K562 (cell line): ENCODE measurements at regions not wholly inside any gene's neighbourhood (a gene's known extent, or its start where the extent isn't known, plus 50 kb on each side); places are given as distances from the start of the nearest gene placed in this dataset.

Experiments
- ATAC-seq: fragments of 200-7000 bp; cut with Tn5 transposase; 3 replicates; pipeline ENCODE4 v1.9.1; 2020; ENCODE audit warnings: moderate library complexity
- BruUV-seq: library from RNA; stranded (reverse); fragments of 400-500 nt; replicated peaks from 2 replicates; lab custom pipeline; 2021; lab: Mats Ljungman, UMichigan
- CTCF ChIA-PET: fragments of 300-600 bp; formaldehyde crosslinking; extraction: SDS; loops from one replicate; lab custom pipeline; 2021; ENCODE audit warnings: low intra/inter-chr PET ratio; lab: Yijun Ruan, JAX
- POLR2A ChIA-PET: fragments of 300-600, 350-650 bp; sonication (Branson Sonifier 250); formaldehyde crosslinking; extraction: SDS; loops from one replicate; lab custom pipeline; 2021; ENCODE audit warnings: antibody characterized with exemption, inconsistent platforms; lab: Yijun Ruan, JAX
- DNase-seq, 4 experiments: peaks; one replicate each; pipeline versions ENCODE4 v3.0.0 to v3.0.0-alpha.2; 2011 to 2018; ENCODE audit warnings: low spot score in 3 of 4, mixed read lengths in 3 of 4; ENCODE audit errors: extremely low read depth in 1 of 4
- FAIRE-seq: peaks from 2 replicates; lab custom pipeline; 2011; peaks lifted over from hg19 to GRCh38; lab: Jason Lieb, UNC
- H2AFZ ChIP-seq: 2 replicates; pipeline ENCODE4 v1.6.0; 2011; ENCODE audit warnings: low read depth, low read length, control low read depth, inconsistent platforms
- H3K27ac ChIP-seq: fragments of 200-600 bp; 3 replicates; pipeline ENCODE4 v1.8.0; 2011; ENCODE audit warnings: low read depth, mild to moderate bottlenecking, control low read depth, inconsistent platforms, low read length, moderate library complexity, mixed read lengths; ENCODE audit errors: extremely low read depth
- H3K27me3 ChIP-seq, 2 experiments: fragments of 300-600 bp in 1 of 2; 2 replicates in 1 of 2; 3 replicates in 1 of 2; pipeline versions ENCODE4 v1.6.0 to v1.8.0; 2011; ENCODE audit warnings: inconsistent platforms in 2 of 2, low read length in 2 of 2, mild to moderate bottlenecking in 1 of 2, mixed read lengths in 1 of 2, moderate library complexity in 1 of 2; ENCODE audit not compliant: control insufficient read depth in 2 of 2, insufficient read depth in 2 of 2
- H3K36me3 ChIP-seq: fragments of 300-600 bp; 3 replicates; pipeline ENCODE4 v1.8.0; 2011; ENCODE audit warnings: mild to moderate bottlenecking, low read length, inconsistent platforms; ENCODE audit not compliant: control insufficient read depth, insufficient read depth
- H3K4me1 ChIP-seq, 2 experiments: fragments of 200-600 bp in 1 of 2; replicated peaks in 1 of 2; 2 replicates in 1 of 2; 3 replicates in 1 of 2; pipeline versions ENCODE4 v1.5.1 to v1.8.0; 2011; ENCODE audit warnings: inconsistent platforms in 2 of 2, low read length in 2 of 2, mild to moderate bottlenecking in 1 of 2, mixed read lengths in 1 of 2, moderate library complexity in 1 of 2; ENCODE audit not compliant: control insufficient read depth in 2 of 2, insufficient read depth in 2 of 2
- H3K4me2 ChIP-seq: 2 replicates; pipeline ENCODE4 v1.6.1; 2011; ENCODE audit warnings: low read length, control low read depth, inconsistent platforms, mixed read lengths; ENCODE audit not compliant: insufficient read depth
- H3K4me3 ChIP-seq: fragments of 200-600 bp; sonication (generic), shearing (Covaris generic); 2 replicates; pipeline ENCODE4 v1.5.1; 2016; ENCODE audit warnings: control low read depth, inconsistent platforms
- H3K79me2 ChIP-seq: fragments of 200-600 bp; 3 replicates; pipeline ENCODE4 v1.8.0; 2011; ENCODE audit warnings: low read length, inconsistent platforms; ENCODE audit not compliant: control insufficient read depth, insufficient read depth
- H3K9ac ChIP-seq, 2 experiments: 2 replicates each; pipeline versions ENCODE4 v1.6.0 to v1.6.1; 2011; ENCODE audit warnings: low read depth in 2 of 2, low read length in 2 of 2, control low read depth in 1 of 2, inconsistent platforms in 1 of 2, mild to moderate bottlenecking in 1 of 2, mixed read lengths in 1 of 2; ENCODE audit not compliant: insufficient read depth in 1 of 2
- H3K9me1 ChIP-seq: one replicate; pipeline ENCODE4 v1.6.0; 2011; ENCODE audit warnings: inconsistent platforms, mild to moderate bottlenecking, low read length, moderate library complexity; ENCODE audit not compliant: control insufficient read depth, insufficient read depth
- H3K9me3 ChIP-seq: replicated peaks from 2 replicates; pipeline ENCODE4 v1.5.1; 2011; ENCODE audit warnings: low read depth, low read length, inconsistent platforms; ENCODE audit not compliant: control insufficient read depth, insufficient read depth
- H4K20me1 ChIP-seq: replicated peaks from 2 replicates; pipeline ENCODE4 v1.6.1; 2011; ENCODE audit warnings: low read length, inconsistent platforms, mixed read lengths; ENCODE audit not compliant: control insufficient read depth, insufficient read depth
- ARHGAP35 ChIP-seq: fragments of 450-650 bp; IDR thresholded peaks from 2 replicates; pipeline ENCODE4 v1.6.1; 2018; ENCODE audit not compliant: partially characterized antibody
- ASH1L ChIP-seq: fragments of 450-650 bp; IDR thresholded peaks from 2 replicates; pipeline ENCODE4 v1.6.1; 2018; ENCODE audit warnings: borderline replicate concordance, mild to moderate bottlenecking, low read depth; ENCODE audit not compliant: partially characterized antibody
- GTF2A2 ChIP-seq: IDR thresholded peaks from 2 replicates; pipeline ENCODE4 v1.6.1; 2016; ENCODE audit warnings: mild to moderate bottlenecking, missing genetic modification characterization, missing compliant biosample characterization
- HINFP ChIP-seq: fragments of 450-650 bp; conservative IDR thresholded peaks from 2 replicates; pipeline ENCODE4 v1.6.1; 2016; ENCODE audit warnings: missing genetic modification characterization, low read depth, mild to moderate bottlenecking, control low read depth, missing compliant biosample characterization
- HNRNPLL ChIP-seq: fragments of 200-400 bp; formaldehyde crosslinking; IDR thresholded peaks from 2 replicates; pipeline ENCODE4 v1.6.1; 2017; ENCODE audit warnings: low read length, low read depth, mild to moderate bottlenecking; ENCODE audit not compliant: poor library complexity, severe bottlenecking
- MYC ChIP-seq, 2 experiments: fragments of 250-450 bp in 1 of 2; sonication (Bioruptor Pico) in 1 of 2; IDR thresholded peaks; 2 replicates each; pipeline versions ENCODE4 v1.5.1 to v1.6.1; 2012 to 2021; ENCODE audit warnings: low read depth in 2 of 2, borderline replicate concordance in 1 of 2, improper control_type of control experiment in 1 of 2, low read length in 1 of 2, mild to moderate bottlenecking in 1 of 2, moderate library complexity in 1 of 2
- MYNN ChIP-seq, 2 experiments: sonication (generic); formaldehyde crosslinking in 1 of 2; IDR thresholded peaks; 2 replicates each; pipeline versions ENCODE4 v1.5.0 to v1.6.1; 2016 to 2020; ENCODE audit warnings: antibody characterized with exemption in 1 of 2, missing genetic modification reagents in 1 of 2
- RBBP5 ChIP-seq: fragments of 200-600 bp; sonication (generic); IDR thresholded peaks from 2 replicates; pipeline ENCODE4 v1.6.1; 2012; ENCODE audit warnings: borderline replicate concordance, mild to moderate bottlenecking, low read length, control low read depth, inconsistent platforms; ENCODE audit not compliant: insufficient read depth, poor library complexity, severe bottlenecking
- SAFB2 ChIP-seq: fragments of 200-400 bp; formaldehyde crosslinking; IDR thresholded peaks from 2 replicates; pipeline ENCODE4 v1.6.1; 2018; ENCODE audit warnings: borderline replicate concordance, low read length, low read depth, moderate library complexity; ENCODE audit not compliant: severe bottlenecking
- SUPT5H ChIP-seq: fragments of 450-650 bp; IDR thresholded peaks from 2 replicates; pipeline ENCODE4 v1.6.1; 2016
- TCF7 ChIP-seq: sonication (generic); IDR thresholded peaks from 2 replicates; pipeline ENCODE4 v1.6.1; 2016; ENCODE audit warnings: antibody characterized with exemption, borderline replicate concordance
- ZNF407 ChIP-seq: fragments of 450-650 bp; IDR thresholded peaks from 2 replicates; pipeline ENCODE4 v1.6.1; 2016; ENCODE audit warnings: low read depth
- ZNF785 ChIP-seq: fragments of 250-450 bp; sonication (Bioruptor Pico); IDR thresholded peaks from 2 replicates; pipeline ENCODE4 v1.4.0; 2020; ENCODE audit warnings: mild to moderate bottlenecking
- ZSCAN29 ChIP-seq: fragments of 450-650 bp; IDR thresholded peaks from 2 replicates; pipeline ENCODE4 v1.6.1; 2017
- WGBS: fragments of 100-300 bp; shearing (Covaris generic); methylation state at CpG from one replicate; pipeline ENCODE4 v1.1.6; 2016; ENCODE audit warnings: low coverage, mixed read lengths; ENCODE audit not compliant: insufficient coverage; ENCODE audit errors: missing lambda C conversion rate; 5-methylcytosine and 5-hydroxymethylcytosine counted together
- in situ Hi-C: fragments of 300-500 bp; cut with MboI; formaldehyde crosslinking; loops from 4 replicates; pipeline ENCODE4 v1.15.0; 2018; ENCODE audit warnings: inconsistent platforms, mixed read lengths
- intact Hi-C: fragments of 100-400 bp; cut with micrococcal nuclease; formaldehyde crosslinking; loops from 2 replicates; pipeline ENCODE4 v1.14.2; 2022

GRCh38 chr3:182121401-182121800 is 409.7 kb downstream of the SOX2 start:
- Histone ChIP-seq H3K36me3 (no peaks in the 10 kb centered on the region), H3K27ac (no peak overlapping the region), H3K4me3 (no peak overlapping the region), H3K9ac (no peak overlapping the region), H3K9me3 (no peaks in the 10 kb centered on the region), H3K9me1 (no peaks in the 10 kb centered on the region), H3K4me1 (no peaks in the 10 kb centered on the region), H3K4me2 (no peak overlapping the region), H2AFZ (no peak overlapping the region), H4K20me1 (no peaks in the 10 kb centered on the region), H3K27me3 (no peaks in the 10 kb centered on the region), H3K79me2 (no peaks in the 10 kb centered on the region)
- FAIRE-seq (no peak), DNase-seq (no peak), ATAC-seq (no peak)
- 0% methylated on average over 2 of the region's 2 CpGs for WGBS
- ChIA-PET POLR2A (no interaction called here), CTCF (no interaction called here)
- in situ Hi-C loops (no loop called here), intact Hi-C loops (no loop called here)
- no TSS peak for BruUV-seq
- TF ChIP-seq ZNF785 (no peak), TCF7 (no peak), GTF2A2 (tag) (no peak), HNRNPLL (no peak), ZNF407 (no peak), ARHGAP35 (no peak), SAFB2 (no peak), MYNN (IDR thresholded peaks at IDR 0.05) (no peak), MYNN (CRISPR knock-in tag; IDR thresholded peaks at IDR 0.05) (no peak), ASH1L (no peak), ZSCAN29 (no peak), MYC (IDR thresholded peaks at IDR 0.05; ENCODE audit: low read depth, low read length) (no peak), MYC (CRISPR knock-in tag; IDR thresholded peaks at IDR 0.05; ENCODE audit: borderline replicate concordance, low read depth) (no peak), RBBP5 (no peak), HINFP (no peak), SUPT5H (no peak)
